Endodermal cell (in vitro differentiated cells): ENCODE measurements at regions not wholly inside any gene's neighbourhood (a gene's known extent, or its start where the extent isn't known, plus 50 kb on each side); places are given as distances from the start of the nearest gene placed in this dataset.

ENCODE experiments used
- DNase-seq: peaks from one replicate; pipeline ENCODE4 v3.0.0-alpha.2; 2017
- H3K27ac ChIP-seq: 2 replicates; pipeline ENCODE4 v1.5.1; 2013; ENCODE audit warnings: mild to moderate bottlenecking, low read depth, low read length, moderate library complexity
- H3K27me3 ChIP-seq: 2 replicates; pipeline ENCODE4 v1.6.1; 2013; ENCODE audit warnings: mild to moderate bottlenecking, low read length, moderate library complexity; ENCODE audit not compliant: insufficient read depth, control insufficient read depth, poor library complexity, severe bottlenecking
- H3K36me3 ChIP-seq: 2 replicates; pipeline ENCODE4 v1.7.0; 2013; ENCODE audit warnings: mild to moderate bottlenecking, low read length, moderate library complexity; ENCODE audit not compliant: control insufficient read depth, insufficient read depth
- H3K4me1 ChIP-seq: one replicate; pipeline ENCODE4 v1.7.0; 2013; ENCODE audit warnings: low read length; ENCODE audit not compliant: control insufficient read depth, insufficient read depth
- H3K4me3 ChIP-seq: 2 replicates; pipeline ENCODE4 v1.5.1; 2013; ENCODE audit warnings: mild to moderate bottlenecking, low read length, moderate library complexity
- H3K9ac ChIP-seq: 2 replicates; pipeline ENCODE4 v1.6.1; 2013; ENCODE audit warnings: mild to moderate bottlenecking, low read length, moderate library complexity; ENCODE audit not compliant: poor library complexity, severe bottlenecking; ENCODE audit errors: extremely low read depth
- H3K9me3 ChIP-seq: 2 replicates; pipeline ENCODE4 v1.6.1; 2013; ENCODE audit warnings: mild to moderate bottlenecking, low read length, moderate library complexity; ENCODE audit not compliant: control insufficient read depth
- H3K27ac Mint-ChIP-seq: 2 replicates; pipeline ENCODE4 v1.8.0; 2020; ENCODE audit warnings: mixed read lengths
- H3K27me3 Mint-ChIP-seq: 2 replicates; pipeline ENCODE4 v1.8.0; 2021; ENCODE audit warnings: mild to moderate bottlenecking, mixed read lengths; ENCODE audit not compliant: insufficient read depth
- H3K36me3 Mint-ChIP-seq: 2 replicates; pipeline ENCODE4 v1.8.0; 2020; ENCODE audit warnings: low read depth, mixed read lengths
- H3K4me1 Mint-ChIP-seq: 2 replicates; pipeline ENCODE4 v1.8.0; 2020; ENCODE audit warnings: mixed read lengths
- H3K4me3 Mint-ChIP-seq: 2 replicates; pipeline ENCODE4 v1.8.0; 2020; ENCODE audit warnings: mild to moderate bottlenecking, moderate library complexity, mixed read lengths
- H3K9me3 Mint-ChIP-seq: 2 replicates; pipeline ENCODE4 v1.8.0; 2020; ENCODE audit warnings: mild to moderate bottlenecking, mixed read lengths
- WGBS, 2 experiments: methylation state at CpG; one replicate each; pipeline versions ENCODE4 v1.1.5 to v1.1.7; 2013; ENCODE audit warnings: missing lambda C conversion rate in 2 of 2, mixed read lengths in 1 of 2; ENCODE audit not compliant: insufficient coverage in 1 of 2, insufficient read length in 1 of 2; 5-methylcytosine and 5-hydroxymethylcytosine counted together
- TF ChIP-seq, protein P1 (sequence below): fragments of 200-600 bp; sonication (generic); conservative IDR thresholded peaks from 2 replicates; pipeline ENCODE4 v1.5.0; 2021; ENCODE audit warnings: antibody characterized with exemption, mild to moderate bottlenecking

DNA sequence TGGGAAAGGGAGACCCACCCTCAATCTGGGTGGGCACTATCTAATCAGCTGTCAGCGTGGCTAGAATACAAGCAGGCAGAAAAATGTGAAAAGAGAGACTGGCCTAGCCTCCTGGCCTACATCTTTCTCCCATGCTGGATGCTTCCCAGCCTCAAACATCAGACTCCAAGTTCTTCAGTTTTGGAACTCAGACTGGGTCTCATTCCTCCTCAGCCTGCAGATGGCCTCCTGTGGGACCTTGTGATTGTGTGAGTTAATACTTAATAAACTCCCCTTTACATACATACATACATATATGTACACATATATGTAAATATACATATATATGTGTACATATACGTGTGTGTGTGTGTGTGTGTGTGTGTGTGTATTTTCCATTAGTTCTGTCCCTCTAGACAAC, 207.1 kb downstream of the BRINP2 start:
- H3K9me3 ChIP-seq, result no peaks in the 10 kb centered on the region
- no peaks in the 10 kb centered on the region for H3K36me3 Mint-ChIP-seq
- H3K4me1 Mint-ChIP-seq, result no peaks in the 10 kb centered on the region
- H3K4me3 Mint-ChIP-seq, result no peak overlapping the region
- H3K9ac ChIP-seq, result no peak overlapping the region
- DNase-seq, result no peak
- peaks cover 22% of the 10 kb centered on the region for H3K9me3 Mint-ChIP-seq
- H3K27ac Mint-ChIP-seq, result no peak overlapping the region
- peaks cover 18% of the 10 kb centered on the region for H3K27me3 Mint-ChIP-seq
- H3K27ac ChIP-seq, result no peak overlapping the region
- 78 to 85% methylated on average over 1 of the region's 2 CpGs for WGBS, 2 experiments
- H3K4me1 ChIP-seq, result no peaks in the 10 kb centered on the region
- no peaks in the 10 kb centered on the region for H3K36me3 ChIP-seq
- no peak overlapping the region for H3K4me3 ChIP-seq
- peaks cover 5% of the 10 kb centered on the region for H3K27me3 ChIP-seq
- TF ChIP-seq, protein P1, sequence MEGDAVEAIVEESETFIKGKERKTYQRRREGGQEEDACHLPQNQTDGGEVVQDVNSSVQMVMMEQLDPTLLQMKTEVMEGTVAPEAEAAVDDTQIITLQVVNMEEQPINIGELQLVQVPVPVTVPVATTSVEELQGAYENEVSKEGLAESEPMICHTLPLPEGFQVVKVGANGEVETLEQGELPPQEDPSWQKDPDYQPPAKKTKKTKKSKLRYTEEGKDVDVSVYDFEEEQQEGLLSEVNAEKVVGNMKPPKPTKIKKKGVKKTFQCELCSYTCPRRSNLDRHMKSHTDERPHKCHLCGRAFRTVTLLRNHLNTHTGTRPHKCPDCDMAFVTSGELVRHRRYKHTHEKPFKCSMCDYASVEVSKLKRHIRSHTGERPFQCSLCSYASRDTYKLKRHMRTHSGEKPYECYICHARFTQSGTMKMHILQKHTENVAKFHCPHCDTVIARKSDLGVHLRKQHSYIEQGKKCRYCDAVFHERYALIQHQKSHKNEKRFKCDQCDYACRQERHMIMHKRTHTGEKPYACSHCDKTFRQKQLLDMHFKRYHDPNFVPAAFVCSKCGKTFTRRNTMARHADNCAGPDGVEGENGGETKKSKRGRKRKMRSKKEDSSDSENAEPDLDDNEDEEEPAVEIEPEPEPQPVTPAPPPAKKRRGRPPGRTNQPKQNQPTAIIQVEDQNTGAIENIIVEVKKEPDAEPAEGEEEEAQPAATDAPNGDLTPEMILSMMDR, result no peak

DNA sequence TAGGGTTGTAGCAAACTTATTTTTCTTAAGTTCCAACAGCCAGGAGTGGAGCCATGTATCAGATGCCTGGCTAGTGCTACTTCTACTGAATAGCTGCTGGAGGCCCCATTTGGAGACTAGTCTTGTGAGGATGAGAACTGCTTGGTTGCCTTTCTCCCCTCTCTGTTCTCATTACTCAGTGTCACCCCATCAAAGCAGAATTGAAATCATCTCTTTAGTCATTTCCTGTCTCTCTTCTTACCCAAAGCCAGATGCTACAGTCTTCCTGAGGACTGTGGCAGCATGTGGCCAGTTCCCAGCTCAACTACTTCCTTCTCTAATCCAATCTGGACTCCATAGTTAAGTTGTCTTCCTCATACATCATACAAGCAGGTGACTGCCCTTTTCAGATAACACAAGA, 197.5 kb downstream of the BRINP2 start:
- TF ChIP-seq, protein P1, result no peak
- Mint-ChIP-seq H3K36me3 (no peaks in the 10 kb centered on the region), H3K27me3 (peaks cover 3% of the 10 kb centered on the region), H3K4me1 (no peaks in the 10 kb centered on the region), H3K4me3 (no peak overlapping the region), H3K9me3 (no peaks in the 10 kb centered on the region), H3K27ac (no peak overlapping the region)
- Histone ChIP-seq H3K36me3 (no peaks in the 10 kb centered on the region), H3K9ac (no peak overlapping the region), H3K27me3 (peaks cover 6% of the 10 kb centered on the region), H3K4me3 (no peak overlapping the region), H3K9me3 (no peaks in the 10 kb centered on the region), H3K27ac (no peak overlapping the region), H3K4me1 (no peaks in the 10 kb centered on the region)
- no peak for DNase-seq

DNA sequence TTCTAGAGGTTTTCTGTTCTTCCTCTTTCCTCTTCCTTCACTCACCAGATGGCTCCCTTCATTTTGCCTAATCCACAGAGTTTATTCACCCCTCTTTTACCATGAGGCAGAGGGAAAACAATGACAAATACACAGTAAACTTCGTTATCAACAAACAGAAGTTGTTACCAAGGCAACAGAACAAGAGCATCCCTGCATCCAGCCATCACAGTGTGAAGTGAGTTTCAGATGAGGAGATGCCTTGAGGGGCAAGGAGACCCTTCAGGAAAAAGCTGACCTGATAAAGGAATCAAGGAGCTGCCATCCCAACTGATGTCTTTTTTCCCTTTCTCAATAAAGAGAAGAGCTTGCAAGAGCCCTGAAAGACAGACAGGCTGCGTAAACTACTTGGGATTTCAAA, 195.3 kb downstream of the BRINP2 start:
- H3K4me1 Mint-ChIP-seq, result no peaks in the 10 kb centered on the region
- peaks cover 3% of the 10 kb centered on the region for H3K27me3 Mint-ChIP-seq
- Histone ChIP-seq H3K4me1 (no peaks in the 10 kb centered on the region), H3K27me3 (no peaks in the 10 kb centered on the region), H3K36me3 (no peaks in the 10 kb centered on the region), H3K4me3 (no peak overlapping the region), H3K9me3 (no peaks in the 10 kb centered on the region), H3K27ac (no peak overlapping the region), H3K9ac (no peak overlapping the region)
- 77 to 100% methylated on average over 1 to 2 of the region's 2 CpGs for WGBS, 2 experiments
- H3K4me3 Mint-ChIP-seq, result no peak overlapping the region
- H3K27ac Mint-ChIP-seq, result no peak overlapping the region
- no peak for DNase-seq
- no peaks in the 10 kb centered on the region for H3K36me3 Mint-ChIP-seq
- no peaks in the 10 kb centered on the region for H3K9me3 Mint-ChIP-seq
- TF ChIP-seq, protein P1, result no peak
